GM12873 (cell line): ENCODE measurements at regions not wholly inside any gene's neighbourhood (a gene's known extent, or its start where the extent isn't known, plus 50 kb on each side); places are given as distances from the start of the nearest gene placed in this dataset.

ENCODE experiments used
- CTCF ChIP-seq: IDR thresholded peaks from 2 replicates; pipeline ENCODE4 v1.5.1; 2012; ENCODE audit warnings: low read depth, mild to moderate bottlenecking, moderate library complexity, low read length, control low read depth; ENCODE audit not compliant: insufficient read depth; ENCODE audit errors: missing control alignments

- no peak for TF ChIP-seq CTCF
Observed at GRCh38 chr20:11729806-11730205, 187.9 kb upstream of the BTBD3 start.

GRCh38 chr20:11734431-11734830 lies 183.3 kb upstream of the BTBD3 start:
- no peak for TF ChIP-seq CTCF

GRCh38 chr20:11738852-11739251 lies 178.8 kb upstream of the BTBD3 start:
- no peak for TF ChIP-seq CTCF

GRCh38 chr20:11740975-11741374 lies 176.7 kb upstream of the BTBD3 start:
- no peak for TF ChIP-seq CTCF

GRCh38 chr20:11745145-11745544 lies 172.5 kb upstream of the BTBD3 start:
- TF ChIP-seq CTCF = no peak

- TF ChIP-seq CTCF = no peak
Observed at GRCh38 chr20:11748436-11748835, 169.3 kb upstream of the BTBD3 start.

GRCh38 chr20:11752336-11752735 lies 165.4 kb upstream of the BTBD3 start:
- TF ChIP-seq CTCF = no peak
